ENCODE measurements at regions not wholly inside any gene's neighbourhood (a gene's known extent, or its start where the extent isn't known, plus 50 kb on each side); places are given as distances from the start of the nearest gene placed in this dataset.
"Not testable (repeated sequence)": the region's sequence is repeated elsewhere in the genome, so short reads cannot be mapped to it uniquely, and the experiment has no call there.

DNA sequence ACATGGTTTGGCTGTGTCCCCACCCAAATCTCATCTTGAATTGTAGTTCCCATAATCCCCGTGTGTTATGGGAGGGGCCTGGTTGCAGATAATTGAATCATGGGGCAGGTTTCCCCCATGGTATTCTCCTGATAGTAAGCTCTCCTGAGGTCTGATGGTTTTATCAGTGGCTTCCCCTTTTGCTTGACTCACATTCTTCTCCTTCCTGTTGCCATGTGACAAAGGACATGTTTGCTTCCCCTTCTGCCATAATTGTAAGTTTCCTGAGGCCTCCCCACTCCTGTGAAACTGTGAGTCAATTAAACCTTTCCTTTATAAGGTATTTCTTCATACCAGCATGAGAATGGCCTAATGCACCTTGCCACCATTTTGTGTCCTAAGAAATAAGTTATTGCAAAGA, 415.0 kb downstream of the COL11A1 start:
- ATAC-seq = no peak
- intact Hi-C loops (cut with DNase I) = no loop called here
- DNase-seq = no peak

DNA sequence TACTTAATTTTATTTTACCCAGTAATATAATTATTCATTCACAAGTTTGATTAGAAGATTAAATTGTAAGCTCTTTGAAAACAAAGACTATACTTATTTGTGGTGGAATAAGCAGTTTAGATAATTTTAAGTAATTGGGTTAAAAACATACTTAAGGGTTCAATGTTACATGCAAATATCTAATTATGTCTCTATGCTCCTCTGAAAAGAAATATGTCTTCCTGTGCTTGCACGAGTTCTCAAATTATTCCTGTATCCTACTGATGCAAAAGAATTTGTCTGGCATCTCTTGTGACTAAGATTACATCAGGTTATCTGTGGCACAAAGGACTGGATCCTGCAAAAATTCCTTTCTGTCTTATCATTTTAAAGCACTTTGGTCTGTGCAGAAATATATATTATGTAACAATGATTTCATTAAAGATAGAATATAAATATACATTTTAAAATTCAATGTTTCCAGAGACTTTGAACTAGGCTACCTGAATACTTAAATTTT, 416.7 kb downstream of the COL11A1 start:
- DNase-seq (no peak), ATAC-seq (no peak)
- intact Hi-C loops (cut with DNase I) = no loop called here

DNA sequence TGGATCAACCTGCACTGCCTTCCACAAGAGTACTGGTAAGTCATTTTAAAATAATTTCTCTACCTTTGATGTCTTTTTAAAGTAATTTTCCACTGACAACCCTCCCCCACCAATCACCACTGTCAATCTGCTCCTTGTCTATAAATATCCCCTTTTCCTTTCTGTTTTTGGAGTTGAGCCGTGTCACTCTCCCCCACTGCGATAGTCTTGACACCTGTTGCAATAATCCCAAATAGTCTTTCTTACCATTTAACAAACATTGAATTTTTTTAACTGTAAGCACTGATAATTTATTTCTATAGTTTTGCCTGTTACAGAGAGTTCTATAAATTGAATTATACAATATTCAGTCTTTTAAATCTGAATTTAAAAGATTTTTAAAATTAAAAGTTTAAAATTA, 420.9 kb downstream of the COL11A1 start:
- intact Hi-C loops (cut with DNase I) = no loop called here
- no peak for ATAC-seq
- no peak for DNase-seq

DNA sequence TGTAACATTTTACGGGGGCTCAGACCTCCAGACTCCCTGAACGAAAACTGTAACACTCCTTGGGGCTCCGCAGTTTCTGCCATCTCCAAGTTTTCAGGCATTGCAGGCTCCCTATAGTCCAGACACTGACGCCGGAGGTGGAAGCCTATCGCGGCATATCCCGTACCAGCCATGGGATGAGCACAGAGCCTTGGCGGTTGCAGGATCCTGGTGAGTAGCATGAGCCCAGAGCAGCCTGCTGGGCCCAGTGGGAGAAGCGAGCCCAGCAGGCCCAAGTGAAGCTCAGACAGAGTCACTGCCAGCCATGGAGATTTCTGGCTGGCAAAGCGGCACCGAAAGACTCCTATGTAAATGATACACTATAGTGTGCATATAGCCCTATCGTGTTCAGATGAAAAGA, 446.8 kb downstream of the COL11A1 start:
- no peak for ATAC-seq
- intact Hi-C loops (cut with DNase I) = no loop called here
- DNase-seq = no peak

DNA sequence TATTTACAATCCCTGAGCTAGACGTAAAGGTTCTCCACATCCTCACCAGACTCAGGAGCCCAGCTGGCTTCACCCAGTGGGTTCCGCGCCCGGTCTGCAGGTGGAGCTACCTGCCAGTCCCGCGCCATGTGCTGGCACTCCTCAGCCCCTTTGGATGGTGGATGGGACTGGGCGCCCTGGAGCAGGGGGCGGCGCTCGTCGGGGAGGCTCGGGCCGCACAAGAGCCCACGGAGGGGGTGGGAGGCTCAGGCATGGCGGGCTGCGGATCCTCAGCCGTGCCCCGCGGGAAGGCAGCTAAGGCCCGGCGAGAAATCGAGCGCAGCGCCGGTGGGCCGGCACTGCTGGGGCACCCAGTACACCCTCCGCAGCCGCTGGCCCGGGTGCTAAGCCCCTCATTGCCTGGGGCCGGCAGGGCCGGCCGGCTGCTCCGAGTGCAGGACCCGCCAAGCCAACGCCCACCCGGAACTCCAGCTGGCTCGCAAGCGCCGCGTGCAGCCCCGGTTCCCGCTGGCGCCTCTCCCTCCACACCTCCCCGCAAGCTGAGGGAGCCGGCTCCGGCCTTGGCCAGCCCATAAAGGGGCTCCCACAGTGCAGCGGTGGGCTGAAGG, 448.3 kb downstream of the COL11A1 start:
- ATAC-seq; intact Hi-C loops (cut with DNase I); DNase-seq: not testable (repeated sequence)

DNA sequence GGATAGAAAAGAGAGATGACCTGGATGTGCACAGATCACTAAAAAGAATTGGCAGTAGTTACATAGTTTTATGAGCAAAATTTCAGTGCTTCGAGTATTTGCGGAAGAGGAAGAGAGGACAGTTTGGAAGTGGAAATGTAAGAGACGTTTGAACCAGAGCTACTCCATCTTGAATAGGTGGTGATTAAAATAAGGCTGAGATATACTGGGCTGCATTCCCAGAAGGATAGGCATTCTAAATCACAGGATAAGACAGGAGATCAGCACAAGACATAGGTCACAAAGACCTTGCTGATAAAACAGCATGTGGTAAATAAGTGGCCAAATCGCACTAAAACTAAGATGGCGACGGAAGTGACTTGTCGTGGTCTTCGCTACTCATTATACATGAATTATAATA, 453.3 kb downstream of the COL11A1 start:
- ATAC-seq (no peak), DNase-seq (no peak)
- intact Hi-C loops (cut with DNase I) = no loop called here

GRCh38 chr1:102640872-102641271, 467.4 kb downstream of the COL11A1 start:
- ATAC-seq (no peak), DNase-seq (no peak)
- intact Hi-C loops (cut with DNase I) = no loop called here

GRCh38 chr1:102640312-102640711, 468.0 kb downstream of the COL11A1 start:
- DNase-seq (no peak), ATAC-seq (no peak)
- intact Hi-C loops (cut with DNase I) = no loop called here

DNA sequence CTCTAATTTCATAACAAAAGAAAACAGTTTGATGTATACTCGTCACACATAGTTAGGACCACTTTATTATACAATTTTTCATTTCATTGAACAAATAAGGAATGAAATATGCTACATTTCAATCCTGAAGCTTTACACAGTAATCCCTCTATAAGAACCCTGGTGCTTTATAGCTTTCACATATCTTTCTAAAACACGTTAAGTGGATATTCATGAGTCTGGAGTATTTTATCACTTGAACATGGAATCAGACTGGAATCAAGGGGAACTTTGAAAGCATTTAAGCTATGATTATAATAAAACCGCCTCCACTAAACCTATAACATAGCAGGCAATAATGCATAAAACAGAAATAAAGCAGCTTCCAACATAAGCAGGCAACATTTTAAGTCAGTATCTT, 476.6 kb downstream of the COL11A1 start:
- ATAC-seq (no peak), DNase-seq (no peak)
- intact Hi-C loops (cut with DNase I) = no loop called here

DNA sequence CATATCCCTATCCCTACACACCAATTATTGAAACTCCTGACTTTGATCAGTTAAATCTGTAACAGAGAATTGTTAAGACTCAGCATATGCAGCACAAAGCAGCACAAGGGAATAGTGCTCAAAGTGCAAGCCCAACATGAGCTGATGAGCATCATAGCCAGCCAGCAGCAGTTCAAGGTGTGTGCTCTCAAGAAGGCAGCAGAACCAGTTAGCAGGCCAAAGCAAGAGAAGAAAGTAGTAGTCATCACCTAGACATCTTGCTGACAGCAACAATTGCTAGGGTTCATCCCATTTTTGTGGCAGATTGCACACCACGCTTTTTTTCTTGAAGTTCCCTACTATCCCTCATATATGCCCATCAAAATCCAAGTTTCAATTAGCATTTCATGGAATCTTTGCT, 478.3 kb downstream of the COL11A1 start:
- DNase-seq (no peak), ATAC-seq (no peak)
- intact Hi-C loops (cut with DNase I) = no loop called here

DNA sequence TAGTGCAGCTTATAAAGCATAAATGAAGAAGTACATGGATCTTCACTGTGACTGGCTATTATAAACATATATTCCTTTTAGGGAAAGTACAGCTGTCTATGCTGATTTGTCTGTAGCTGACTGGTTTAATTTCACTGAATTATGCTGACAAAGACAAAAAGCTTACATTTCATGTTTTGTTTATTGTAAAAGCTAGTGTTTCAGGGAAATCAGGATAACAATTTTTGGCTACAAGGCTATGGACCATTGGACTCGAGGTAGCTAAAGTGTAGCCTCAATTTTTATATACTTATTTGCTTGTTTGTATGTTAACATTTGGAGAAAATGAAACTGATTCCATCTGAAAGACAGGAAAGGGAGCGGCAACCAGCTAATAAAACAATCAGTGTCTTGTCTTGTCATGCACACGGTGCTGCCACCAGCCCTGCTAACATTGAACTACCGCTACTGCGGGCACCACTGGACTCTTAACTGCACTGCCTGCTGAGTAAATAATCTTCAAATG, 480.2 kb downstream of the COL11A1 start:
- no peak for ATAC-seq

DNA sequence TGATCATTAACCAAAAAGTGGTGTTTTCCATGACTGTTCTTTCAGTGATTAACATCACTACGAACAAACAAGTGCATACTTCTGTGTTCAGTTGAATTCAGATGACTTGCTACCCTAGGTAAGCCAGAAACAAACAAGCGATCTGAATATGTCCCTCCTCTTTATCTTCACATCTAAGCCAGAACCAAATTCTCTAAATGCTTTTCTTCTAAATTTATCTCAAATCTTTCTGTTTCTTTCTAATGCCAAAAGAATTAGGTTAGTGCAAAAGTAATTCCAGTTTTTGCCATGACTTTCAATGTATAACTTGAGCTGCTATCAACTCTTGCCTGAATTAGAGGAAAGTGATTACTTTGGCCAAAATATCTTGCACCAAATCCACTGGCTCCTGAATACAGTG, 481.2 kb downstream of the COL11A1 start:
- no peak for ATAC-seq
- DNase-seq = no peak
- intact Hi-C loops (cut with DNase I) = no loop called here

More for the DNA sequence above, 480.2 kb downstream of the COL11A1 start:
- intact Hi-C loops (cut with DNase I) = no loop called here
- no peak for DNase-seq

DNA sequence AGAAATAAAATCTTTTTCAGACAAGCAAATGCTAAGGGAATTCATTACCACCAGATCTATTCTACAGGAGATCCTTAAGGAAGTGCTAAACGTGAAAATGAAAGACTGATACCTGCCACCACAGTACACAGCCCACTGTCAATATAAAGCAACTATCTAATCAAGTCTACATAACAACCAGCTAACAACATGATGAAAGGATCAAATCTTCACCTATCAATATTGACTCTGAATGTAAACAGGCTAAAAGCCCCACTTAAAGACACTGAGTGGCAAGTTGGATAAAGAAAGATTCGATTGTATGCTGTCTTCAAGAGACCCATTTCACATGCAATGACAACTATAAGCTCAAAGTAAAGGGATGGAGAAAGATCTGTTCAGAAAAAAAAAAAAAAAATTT, 492.4 kb downstream of the COL11A1 start:
- intact Hi-C loops (cut with DNase I) = no loop called here
- ATAC-seq = no peak
- DNase-seq = no peak

DNA sequence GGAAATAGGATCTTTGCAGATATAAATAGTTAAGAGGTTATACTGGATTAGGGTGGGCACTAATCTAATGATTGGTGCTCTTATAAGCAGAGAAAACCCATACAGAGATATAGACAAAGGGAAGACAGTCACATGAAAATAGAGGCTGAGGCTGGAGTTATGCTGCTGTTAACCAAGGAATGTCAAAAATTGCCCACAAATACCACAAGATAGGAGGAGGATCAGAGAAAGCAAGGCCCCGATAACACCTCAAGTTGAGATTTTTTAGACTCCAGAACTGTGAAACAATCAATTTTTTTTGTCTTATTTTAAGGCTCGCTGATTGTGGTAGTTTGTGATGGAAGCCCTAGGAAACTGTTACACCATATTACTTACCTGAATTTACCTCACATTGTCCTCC, 513.2 kb downstream of the COL11A1 start:
- intact Hi-C loops (cut with DNase I) = no loop called here
- DNase-seq (no peak), ATAC-seq (no peak)

DNA sequence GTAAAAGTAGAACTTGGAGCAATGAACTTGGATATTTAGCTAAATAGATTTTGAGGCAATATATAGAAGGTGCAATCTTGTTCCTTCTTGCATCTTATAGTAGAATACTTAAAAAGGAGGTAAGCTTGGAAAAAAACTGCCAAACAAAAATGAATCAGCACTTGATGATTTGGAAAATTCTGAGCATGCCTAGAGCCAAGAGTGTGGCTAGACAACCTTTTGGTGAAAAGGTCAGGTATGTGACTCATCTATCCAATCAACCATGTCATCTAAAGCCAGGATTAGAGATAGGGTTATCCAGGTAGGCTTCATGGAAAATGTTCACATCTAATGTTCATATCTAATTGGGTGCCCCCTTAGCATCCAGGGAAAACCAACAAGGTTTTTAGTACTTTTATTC, 515.0 kb downstream of the COL11A1 start:
- intact Hi-C loops (cut with DNase I) = no loop called here
- no peak for DNase-seq

DNA sequence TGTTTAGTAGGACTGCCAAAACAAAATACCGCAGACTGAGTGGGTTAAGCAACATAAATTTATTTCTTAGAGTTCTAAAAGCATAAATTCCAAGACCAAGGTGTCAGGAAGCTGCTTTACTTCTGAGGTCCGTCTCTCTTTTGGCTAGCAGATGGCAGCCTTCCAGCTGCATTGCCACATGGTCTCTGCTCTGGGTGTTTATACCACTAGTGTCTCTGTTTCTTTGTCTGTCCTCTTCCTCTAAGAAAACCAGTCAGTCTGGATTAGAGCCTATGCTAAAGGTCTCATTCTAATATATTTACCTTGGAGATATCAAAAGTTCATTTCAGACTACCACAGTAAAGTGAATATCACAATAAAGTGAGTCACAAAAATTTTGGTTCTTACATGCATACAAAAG, 519.8 kb downstream of the COL11A1 start:
- ATAC-seq (no peak), DNase-seq (no peak)
- intact Hi-C loops (cut with DNase I) = no loop called here

More for the DNA sequence above, 515.0 kb downstream of the COL11A1 start:
- no peak for ATAC-seq

- intact Hi-C loops (cut with DNase I) = no loop called here
- ATAC-seq (no peak), DNase-seq (no peak)
Observed at GRCh38 chr1:102586022-102586421, 522.3 kb downstream of the COL11A1 start.

- ATAC-seq (no peak), DNase-seq (no peak)
- intact Hi-C loops (cut with DNase I) = no loop called here
Observed at GRCh38 chr1:102580806-102581205, 527.5 kb downstream of the COL11A1 start.

GRCh38 chr1:102578804-102579203, 529.5 kb downstream of the COL11A1 start:
- DNase-seq = no peak
- intact Hi-C loops (cut with DNase I) = no loop called here

DNA sequence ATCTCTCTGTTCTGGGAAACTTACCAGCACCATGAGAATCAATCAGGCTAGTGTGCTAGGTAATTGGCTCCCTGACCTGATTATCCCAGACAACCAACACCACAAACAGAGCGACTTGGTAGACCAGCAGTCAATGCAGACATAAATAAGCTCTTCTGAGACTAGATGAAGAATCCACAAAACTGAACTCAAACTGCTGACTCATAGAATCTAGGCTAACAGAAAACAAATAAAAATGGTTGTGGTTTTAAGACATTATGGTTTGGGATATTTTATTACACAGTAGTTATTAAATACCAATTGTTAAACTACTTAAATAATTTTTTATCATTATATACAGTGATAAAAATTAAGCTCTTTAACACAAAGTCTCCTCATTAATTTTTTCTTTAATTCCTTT, 535.7 kb downstream of the COL11A1 start:
- ATAC-seq = no peak
- DNase-seq = no peak
- intact Hi-C loops (cut with DNase I) = no loop called here

More at GRCh38 chr1:102578804-102579203, 529.5 kb downstream of the COL11A1 start:
- no peak for ATAC-seq

GRCh38 chr1:102566182-102566581, 542.1 kb downstream of the COL11A1 start:
- no peak for DNase-seq
- ATAC-seq = no peak
- intact Hi-C loops (cut with DNase I) = no loop called here

GRCh38 chr1:102562380-102562779, 545.9 kb downstream of the COL11A1 start:
- no peak for ATAC-seq
- no peak for DNase-seq
- intact Hi-C loops (cut with DNase I) = no loop called here
